NB4 (cell line): ENCODE measurements at regions not wholly inside any gene's neighbourhood (a gene's known extent, or its start where the extent isn't known, plus 50 kb on each side); places are given as distances from the start of the nearest gene placed in this dataset.

Experiments
- DNase-seq: peaks from one replicate; pipeline ENCODE4 v3.0.0; 2010; ENCODE audit warnings: low read depth
- H3K4me3 ChIP-seq: one replicate; pipeline ENCODE4 v1.5.1; 2011; ENCODE audit warnings: mild to moderate bottlenecking, low read depth, low read length, moderate library complexity
- MYC ChIP-seq: IDR thresholded peaks from 2 replicates; pipeline ENCODE4 v1.6.1; 2011; ENCODE audit warnings: low read depth, low read length
- POLR2A ChIP-seq: IDR thresholded peaks from 2 replicates; pipeline ENCODE4 v1.6.1; 2011; ENCODE audit warnings: mild to moderate bottlenecking; ENCODE audit not compliant: insufficient read length; ENCODE audit errors: extremely low read depth
- TF ChIP-seq, protein P1 (sequence below): IDR thresholded peaks from one replicate; pipeline ENCODE4 v1.5.1; 2012; ENCODE audit warnings: low read depth, low read length
- TF ChIP-seq, protein P2 (sequence below): IDR thresholded peaks from 2 replicates; pipeline ENCODE4 v1.6.1; 2011; ENCODE audit warnings: low read depth, low read length

DNA sequence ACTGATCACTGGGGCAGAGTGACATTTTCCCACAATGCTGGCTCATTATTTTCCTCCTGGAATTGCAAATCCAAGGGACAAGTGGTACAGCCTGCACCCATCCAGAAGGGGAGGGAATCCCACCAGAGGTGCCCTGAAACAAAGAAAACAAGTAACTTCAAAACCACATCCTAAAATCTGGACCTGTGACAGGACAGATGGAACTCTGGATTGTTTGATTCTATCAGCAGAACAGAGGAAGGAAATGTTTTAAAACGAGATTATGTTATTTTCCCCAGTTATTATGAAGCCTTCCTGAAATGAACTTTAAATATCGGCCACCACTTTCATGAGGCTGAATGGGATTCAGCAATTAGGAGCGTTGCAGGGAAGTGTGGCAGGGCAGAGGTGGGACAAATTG, 62.2 kb upstream of the ECHDC3 start:
- no peak for DNase-seq
- no peak overlapping the region for H3K4me3 ChIP-seq
- TF ChIP-seq, protein P1, sequence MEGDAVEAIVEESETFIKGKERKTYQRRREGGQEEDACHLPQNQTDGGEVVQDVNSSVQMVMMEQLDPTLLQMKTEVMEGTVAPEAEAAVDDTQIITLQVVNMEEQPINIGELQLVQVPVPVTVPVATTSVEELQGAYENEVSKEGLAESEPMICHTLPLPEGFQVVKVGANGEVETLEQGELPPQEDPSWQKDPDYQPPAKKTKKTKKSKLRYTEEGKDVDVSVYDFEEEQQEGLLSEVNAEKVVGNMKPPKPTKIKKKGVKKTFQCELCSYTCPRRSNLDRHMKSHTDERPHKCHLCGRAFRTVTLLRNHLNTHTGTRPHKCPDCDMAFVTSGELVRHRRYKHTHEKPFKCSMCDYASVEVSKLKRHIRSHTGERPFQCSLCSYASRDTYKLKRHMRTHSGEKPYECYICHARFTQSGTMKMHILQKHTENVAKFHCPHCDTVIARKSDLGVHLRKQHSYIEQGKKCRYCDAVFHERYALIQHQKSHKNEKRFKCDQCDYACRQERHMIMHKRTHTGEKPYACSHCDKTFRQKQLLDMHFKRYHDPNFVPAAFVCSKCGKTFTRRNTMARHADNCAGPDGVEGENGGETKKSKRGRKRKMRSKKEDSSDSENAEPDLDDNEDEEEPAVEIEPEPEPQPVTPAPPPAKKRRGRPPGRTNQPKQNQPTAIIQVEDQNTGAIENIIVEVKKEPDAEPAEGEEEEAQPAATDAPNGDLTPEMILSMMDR, result no peak
- TF ChIP-seq MYC (no peak), POLR2A (no peak)
- TF ChIP-seq, protein P2, sequence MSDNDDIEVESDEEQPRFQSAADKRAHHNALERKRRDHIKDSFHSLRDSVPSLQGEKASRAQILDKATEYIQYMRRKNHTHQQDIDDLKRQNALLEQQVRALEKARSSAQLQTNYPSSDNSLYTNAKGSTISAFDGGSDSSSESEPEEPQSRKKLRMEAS, result no peak

DNA sequence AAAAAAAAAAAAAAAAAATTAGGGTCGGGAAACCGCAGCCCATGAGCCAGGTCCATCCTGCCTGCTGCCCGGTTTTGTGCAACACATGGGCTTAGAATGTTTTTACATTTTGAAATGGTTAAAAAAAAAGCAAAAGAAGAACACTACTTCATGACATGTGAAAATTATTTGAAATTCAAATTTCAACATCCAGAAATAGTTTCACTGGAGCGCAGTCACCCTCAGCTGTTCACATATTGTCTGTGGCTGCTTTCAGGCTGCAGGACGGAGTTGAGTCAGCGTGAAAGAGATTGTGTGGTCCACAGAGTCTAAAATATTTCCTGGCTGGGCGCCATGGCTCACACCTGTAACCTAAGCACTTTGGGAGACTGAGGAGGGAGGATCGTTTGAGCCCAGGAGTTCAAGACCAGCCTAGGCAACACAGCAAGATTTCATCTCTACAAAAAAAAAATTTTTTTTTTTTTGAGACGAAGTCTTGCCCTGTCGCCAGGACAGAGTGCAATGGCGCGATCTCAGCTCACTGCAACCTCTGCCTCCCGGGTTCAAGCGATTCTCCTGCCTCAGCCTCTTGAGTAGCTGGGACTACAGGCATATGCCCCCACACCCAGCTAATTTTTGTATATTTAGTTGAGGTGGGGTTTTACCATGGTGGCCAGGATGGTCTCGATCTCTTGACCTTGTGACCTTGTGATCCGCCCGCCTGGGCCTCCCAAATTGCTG, 63.9 kb upstream of the ECHDC3 start:
- H3K4me3 ChIP-seq, result no peak overlapping the region
- TF ChIP-seq POLR2A, result no peak
- DNase-seq, result peak; percentile 2

DNA sequence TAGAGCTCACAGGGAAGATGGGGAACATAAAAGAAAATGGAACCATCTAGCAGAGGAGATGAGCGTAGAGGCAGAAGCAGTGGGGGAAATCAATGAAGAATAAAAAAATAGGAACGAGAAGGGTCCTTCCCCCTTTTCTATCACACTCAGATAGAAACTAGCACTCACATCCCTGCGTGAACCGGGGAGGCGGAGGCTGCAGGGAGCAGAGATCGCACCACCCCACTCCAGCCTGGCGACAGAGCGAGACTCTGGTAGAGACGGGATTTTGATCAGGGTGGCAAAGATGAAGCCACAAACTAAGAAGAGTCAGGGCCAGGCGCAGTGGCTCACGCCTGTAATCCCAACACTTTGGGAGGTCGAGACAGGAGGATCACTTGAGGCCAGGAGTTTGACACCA, 64.7 kb upstream of the ECHDC3 start:
- no peak for TF ChIP-seq MYC
- TF ChIP-seq, protein P1, result no peak
- no peak for TF ChIP-seq POLR2A
- TF ChIP-seq, protein P2, result no peak
- H3K4me3 ChIP-seq, result no peak overlapping the region
- DNase-seq, result no peak

DNA sequence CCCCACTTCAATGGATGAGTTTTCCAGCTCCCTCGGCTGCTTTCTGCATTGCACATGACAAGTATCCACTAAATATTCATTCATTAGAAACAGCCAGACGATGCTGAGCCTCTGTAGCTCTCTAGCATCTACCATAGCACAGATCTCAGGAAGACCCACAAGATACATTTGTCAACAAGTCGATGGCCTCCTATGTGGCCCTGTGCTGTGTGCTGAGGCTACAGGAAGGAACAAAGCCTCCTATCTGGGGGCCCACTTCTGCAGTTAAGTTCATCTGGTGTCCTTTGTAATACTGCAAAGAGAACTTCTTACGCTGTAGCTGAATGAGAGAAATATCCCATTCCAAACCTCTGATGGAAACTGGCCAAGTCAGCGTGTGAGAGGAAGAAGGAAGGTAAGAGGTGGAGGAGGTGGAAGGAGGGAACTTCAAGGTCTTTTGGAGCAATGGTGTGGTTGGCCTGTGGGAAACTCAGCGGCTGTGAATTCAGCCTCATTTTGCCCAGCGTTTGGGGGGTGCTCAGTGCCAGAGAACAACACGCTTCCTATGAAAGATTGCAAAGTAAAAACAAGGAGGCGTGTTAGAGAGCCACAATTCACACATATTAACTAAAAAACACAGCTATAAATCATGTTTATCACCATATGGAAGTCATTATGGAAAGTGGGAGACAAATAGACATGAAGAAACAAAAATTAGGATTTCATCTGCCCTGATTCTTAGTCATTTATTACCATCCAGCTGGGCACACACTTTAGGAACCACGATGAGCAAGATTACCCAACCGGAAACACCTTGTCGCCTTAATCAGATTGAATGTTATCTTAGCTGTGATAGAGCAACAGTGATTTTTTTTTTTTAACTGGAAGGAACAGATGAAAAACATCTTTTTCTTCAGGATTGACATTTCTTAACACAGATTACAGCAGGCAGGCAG, 62.2 kb upstream of the USP6NL start:
- TF ChIP-seq, protein P1, result no peak
- TF ChIP-seq MYC (no peak), POLR2A (no peak)
- TF ChIP-seq, protein P2, result no peak
- peak; percentile 43 for DNase-seq
- H3K4me3 ChIP-seq, result no peak overlapping the region

DNA sequence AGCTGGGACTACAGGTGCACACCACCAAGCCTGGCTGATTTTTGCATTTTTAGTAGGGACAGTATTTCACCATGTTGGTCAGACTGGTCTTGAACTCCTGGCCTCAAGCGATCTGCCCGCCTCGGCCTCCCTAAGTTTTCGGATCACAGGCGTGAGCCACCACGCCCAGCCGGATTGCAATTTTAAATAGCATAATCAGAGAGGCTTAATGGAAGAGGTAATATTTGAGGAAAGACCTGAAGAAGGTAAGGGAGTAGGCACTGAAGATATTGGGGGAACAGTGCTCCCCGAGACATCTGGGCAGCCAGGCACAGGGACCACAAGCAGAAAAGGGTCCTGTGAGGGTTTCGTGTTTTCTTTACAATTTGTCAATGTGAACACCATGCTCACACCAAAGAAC, 61.4 kb upstream of the USP6NL start:
- no peak overlapping the region for H3K4me3 ChIP-seq
- no peak for DNase-seq
- TF ChIP-seq POLR2A (no peak), MYC (no peak)
- TF ChIP-seq, protein P2, result no peak
- TF ChIP-seq, protein P1, result no peak

DNA sequence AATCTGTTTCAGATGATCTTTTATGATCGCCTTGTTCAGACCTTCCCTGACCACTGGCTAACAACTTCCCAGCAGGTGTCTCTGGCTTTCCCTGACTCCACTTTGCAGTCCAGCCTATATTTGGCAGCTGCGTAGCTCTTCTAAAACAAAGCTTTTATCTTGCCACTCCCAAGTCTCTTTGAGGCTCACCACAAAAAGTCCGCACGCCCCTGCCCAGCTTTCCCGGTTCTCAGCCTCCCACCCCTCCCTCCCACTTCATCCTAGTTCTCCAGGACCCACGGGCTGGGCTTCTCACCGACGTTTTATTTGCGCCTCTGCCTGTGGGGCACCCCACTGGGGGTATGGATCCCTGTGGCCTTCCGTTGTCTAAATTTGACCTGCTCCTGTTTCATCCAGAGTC, 58.9 kb upstream of the USP6NL start:
- no peak for DNase-seq
- TF ChIP-seq, protein P1, result no peak
- TF ChIP-seq, protein P2, result no peak
- TF ChIP-seq MYC (no peak), POLR2A (no peak)
- H3K4me3 ChIP-seq, result no peak overlapping the region
